NCI-H526 treated with DMSO at 0.1 percent for 48 hours (cell line): ENCODE measurements at regions not wholly inside any gene's neighbourhood (a gene's known extent, or its start where the extent isn't known, plus 50 kb on each side); places are given as distances from the start of the nearest gene placed in this dataset.

Experiments
- DNase-seq: peaks from one replicate; lab custom pipeline; 2025; lab: John Stamatoyannopoulos, UW

- no peak for DNase-seq
These were observed 147.2 kb upstream of the KLHL1 start for GRCh38 chr13:70255406-70255991.

- DNase-seq, result peak; percentile 50
These were observed 145.6 kb upstream of the KLHL1 start for GRCh38 chr13:70253834-70254233.

- no peak for DNase-seq
These were observed 145.2 kb upstream of the KLHL1 start for GRCh38 chr13:70253411-70253810.

- DNase-seq, result no peak
These were observed 141.2 kb upstream of the KLHL1 start for GRCh38 chr13:70249332-70250064.

- DNase-seq, result no peak
These were observed 128.9 kb upstream of the KLHL1 start for GRCh38 chr13:70237131-70237530.

- DNase-seq, result no peak
These were observed 127.3 kb upstream of the KLHL1 start for GRCh38 chr13:70235565-70235964.

- DNase-seq, result no peak
These were observed 115.7 kb upstream of the KLHL1 start for GRCh38 chr13:70223911-70224310.

GRCh38 chr13:70222926-70223325, 114.7 kb upstream of the KLHL1 start:
- no peak for DNase-seq

- DNase-seq, result no peak
These were observed 110.4 kb upstream of the KLHL1 start for GRCh38 chr13:70218618-70219017.

GRCh38 chr13:70208968-70209367, 100.7 kb upstream of the KLHL1 start:
- peak; percentile 70 for DNase-seq

- no peak for DNase-seq
These were observed 98.4 kb upstream of the KLHL1 start for GRCh38 chr13:70206671-70207070.

- DNase-seq, result no peak
These were observed 95.5 kb upstream of the KLHL1 start for GRCh38 chr13:70203661-70204229.

- no peak for DNase-seq
These were observed 82.8 kb upstream of the KLHL1 start for GRCh38 chr13:70191034-70191433.

- no peak for DNase-seq
These were observed 81.7 kb upstream of the KLHL1 start for GRCh38 chr13:70189981-70190380.

GRCh38 chr13:70188567-70188966, 80.3 kb upstream of the KLHL1 start:
- DNase-seq, result no peak

GRCh38 chr13:70183041-70183440, 74.8 kb upstream of the KLHL1 start:
- no peak for DNase-seq
